Cerebellar cortex (tissue), 1 donor: ENCODE measurements at regions not wholly inside any gene's neighbourhood (a gene's known extent, or its start where the extent isn't known, plus 50 kb on each side); places are given as distances from the start of the nearest gene placed in this dataset.
"Not testable (repeated sequence)": the region's sequence is repeated elsewhere in the genome, so short reads cannot be mapped to it uniquely, and the experiment has no call there.

Source experiments
- DNase-seq: peaks from one replicate; pipeline ENCODE4 v3.0.0-alpha.2; 2015; ENCODE audit warnings: low spot score

DNA sequence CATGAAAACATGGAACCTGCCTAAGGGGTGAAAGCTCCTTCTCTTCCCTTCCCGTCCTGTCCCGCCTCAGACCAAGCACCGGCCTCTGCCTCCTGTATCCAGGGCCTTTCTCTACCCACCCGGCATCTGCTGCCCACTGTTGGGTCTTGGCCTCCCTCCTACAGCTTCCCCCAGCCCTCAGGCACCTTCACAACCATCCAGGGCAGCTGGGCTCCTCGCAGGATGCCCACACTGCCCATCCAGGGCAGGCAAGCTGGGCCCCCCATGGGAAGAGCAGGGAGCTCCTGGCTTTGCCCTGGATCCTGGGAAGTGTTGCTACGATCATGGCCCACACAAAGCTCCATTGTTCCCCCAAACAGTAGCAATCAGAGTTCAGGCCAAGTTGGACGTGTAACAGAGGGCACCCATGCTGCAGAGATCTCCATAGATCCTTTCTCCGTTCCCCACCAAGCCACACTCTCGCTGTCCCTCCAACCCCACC, 206.6 kb downstream of the NDUFA10 start:
- no peak for DNase-seq

DNA sequence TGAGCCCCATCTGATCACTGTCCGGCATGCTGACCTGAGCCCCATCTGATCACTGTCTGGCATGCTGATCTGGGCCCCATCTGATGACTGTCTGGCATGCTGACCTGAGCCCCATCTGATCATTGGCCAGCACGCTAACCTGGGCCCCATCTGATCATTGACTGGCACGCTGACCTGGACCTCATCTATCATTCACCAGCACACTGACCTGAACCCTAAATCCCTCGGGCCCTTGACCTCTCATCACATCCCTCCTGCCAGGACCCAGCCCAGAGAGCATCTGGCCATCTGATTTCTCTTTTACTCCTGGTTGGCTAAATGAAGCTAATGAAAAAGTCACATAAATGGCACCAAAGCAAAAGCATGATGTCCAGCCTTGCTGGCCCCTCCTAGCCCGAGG, 207.1 kb downstream of the NDUFA10 start:
- no peak for DNase-seq

DNA sequence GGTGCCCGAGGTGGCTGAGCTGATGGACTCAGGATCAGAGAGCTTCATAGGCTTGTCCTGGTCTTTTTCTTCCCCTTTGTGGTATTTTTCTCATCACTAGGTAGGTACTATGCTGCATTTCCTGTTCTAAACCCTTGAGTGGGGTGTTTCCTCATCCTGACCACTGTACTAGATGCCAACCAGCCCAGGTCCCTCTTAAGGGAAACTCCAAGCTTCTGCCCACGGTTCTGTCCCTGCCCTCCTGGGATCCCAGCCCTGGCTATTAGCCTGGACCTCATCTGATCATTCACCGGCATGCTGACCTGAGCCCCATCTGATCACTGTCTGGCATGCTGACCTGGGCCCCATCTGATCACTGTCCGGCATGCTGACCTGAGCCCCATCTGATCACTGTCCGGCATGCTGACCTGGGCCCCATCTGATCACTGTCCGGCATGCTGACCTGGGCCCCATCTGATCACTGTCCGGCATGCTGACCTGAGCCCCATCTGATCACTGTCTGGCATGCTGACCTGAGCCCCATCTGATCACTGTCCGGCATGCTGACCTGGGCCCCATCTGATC, 207.6 kb downstream of the NDUFA10 start:
- DNase-seq, result not testable (repeated sequence)

DNA sequence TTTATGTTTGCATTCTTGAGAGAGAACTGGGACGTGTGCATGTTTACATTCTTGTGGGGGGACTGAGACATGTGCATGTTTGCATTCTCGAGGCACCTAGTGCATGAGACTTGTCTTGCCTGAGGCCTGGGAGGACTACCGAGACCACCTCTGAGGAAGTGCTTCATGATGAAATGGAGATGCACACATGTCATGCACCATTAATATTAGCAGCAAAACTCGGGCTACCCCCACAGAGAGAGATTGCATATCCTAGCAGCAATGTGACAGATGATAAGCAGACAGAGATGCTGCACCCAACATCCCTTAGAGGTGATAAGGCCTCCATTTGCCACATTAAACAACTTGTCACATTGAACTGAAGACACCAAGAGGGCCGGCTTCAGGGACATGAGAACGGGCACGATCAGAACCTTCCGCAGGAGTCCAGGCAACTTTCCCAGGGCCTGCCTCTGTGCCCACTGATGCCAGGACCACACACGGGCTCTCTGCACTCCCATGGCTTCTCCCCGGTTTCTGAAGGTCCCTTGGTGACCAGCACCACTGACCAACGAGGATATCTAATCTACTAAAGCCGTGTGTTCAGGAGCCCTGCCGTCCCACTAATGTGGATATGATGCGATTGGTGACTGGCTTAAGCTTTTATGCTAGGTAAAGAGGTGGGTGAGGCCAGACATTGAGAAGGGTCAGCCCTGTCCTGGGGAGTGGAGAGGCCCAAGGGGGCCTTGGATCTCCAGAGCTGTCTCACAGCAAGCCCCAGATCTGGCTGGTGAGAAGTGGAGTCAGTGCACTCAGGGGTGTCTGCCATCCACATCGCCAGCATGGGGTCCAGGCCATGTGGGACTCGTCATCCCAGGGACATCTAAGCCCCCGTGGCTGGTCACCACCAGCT, 208.3 kb downstream of the NDUFA10 start:
- DNase-seq, result no peak

DNA sequence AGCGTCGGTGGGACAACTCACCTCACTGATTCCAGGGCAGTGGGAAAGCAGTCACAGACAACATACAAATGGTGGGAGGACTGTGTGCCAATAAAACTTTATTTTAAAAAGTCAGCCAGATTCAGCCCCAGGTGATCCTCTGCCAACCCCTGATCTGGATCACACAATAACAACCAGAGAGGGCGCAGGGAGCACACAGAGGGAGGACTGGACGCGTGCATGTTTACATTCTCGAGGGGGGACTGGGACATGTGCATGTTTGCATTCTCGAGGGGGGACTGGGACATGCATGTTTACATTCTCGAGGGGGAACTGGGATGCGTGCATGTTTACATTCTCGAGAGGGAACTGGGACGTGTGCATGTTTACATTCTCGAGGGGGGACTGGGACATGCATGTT, 209.5 kb downstream of the NDUFA10 start:
- DNase-seq, result no peak

DNA sequence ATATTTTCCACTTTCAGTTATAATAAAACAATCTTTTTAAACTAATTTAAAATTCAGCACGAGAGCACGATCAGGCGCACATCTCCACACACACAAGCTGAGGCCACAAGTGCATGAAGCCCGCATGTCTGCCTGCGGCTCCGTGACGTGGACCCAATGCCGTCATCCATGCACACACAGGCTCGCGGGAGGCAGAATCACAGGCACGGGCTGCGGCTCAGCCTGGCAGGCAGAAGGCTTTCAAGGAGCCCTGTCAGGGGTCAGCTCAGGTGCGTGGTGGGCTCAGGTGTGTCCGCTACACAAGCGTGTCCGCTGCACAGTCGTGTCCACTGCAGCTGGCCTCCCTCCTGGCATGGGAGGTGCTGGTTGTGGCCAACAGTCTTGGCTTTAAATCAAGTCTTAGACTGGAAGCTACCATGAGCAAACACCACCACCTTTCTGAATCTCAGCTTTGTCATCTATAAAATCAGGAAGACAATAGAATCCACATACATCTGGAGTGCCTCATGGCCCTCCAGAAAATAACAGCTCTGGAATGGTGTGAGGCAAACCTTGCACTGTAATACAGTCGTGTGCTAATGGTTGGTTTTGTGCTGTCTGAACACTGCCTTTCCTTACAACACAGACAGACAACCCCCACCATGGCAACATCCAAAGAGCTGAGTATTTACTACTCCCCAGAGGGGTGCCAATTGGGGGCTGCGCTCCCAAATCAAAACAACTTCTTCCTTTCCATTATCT, 210.1 kb downstream of the NDUFA10 start:
- DNase-seq, result no peak

DNA sequence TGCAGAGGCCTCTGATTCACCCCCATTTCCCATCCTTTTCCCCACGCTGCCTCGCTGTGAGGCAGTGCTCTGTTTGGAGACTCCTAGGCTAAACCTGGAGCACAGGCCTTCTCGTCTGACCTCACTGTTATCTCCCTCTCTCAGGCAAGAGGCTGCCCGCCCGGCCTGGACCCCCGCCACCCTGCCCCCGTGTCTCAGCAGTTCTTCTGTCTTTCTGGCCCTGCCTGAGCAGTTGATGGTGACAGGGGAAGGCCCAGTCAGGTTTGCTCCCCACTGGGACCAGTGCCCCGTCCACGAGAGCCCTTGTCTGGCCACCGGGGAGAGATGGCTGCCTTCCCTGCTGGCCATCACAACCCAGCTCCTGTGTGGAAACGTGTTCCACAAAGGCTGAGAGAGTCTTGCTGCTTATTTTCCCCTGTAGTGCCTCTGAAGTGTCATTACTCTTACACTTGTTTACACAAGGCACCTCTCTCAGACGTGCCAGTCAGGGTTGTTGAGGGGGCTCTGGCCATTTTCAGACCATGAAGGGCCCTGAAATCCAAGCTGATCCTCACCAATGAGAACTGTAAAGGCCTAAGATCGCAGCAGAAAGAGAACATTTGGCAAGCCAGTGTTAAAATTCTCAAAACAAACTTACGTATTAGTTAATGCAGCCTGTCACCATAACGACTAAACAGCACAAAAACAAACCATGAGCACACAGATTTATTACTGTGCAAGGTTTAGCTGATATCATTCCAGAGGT, 210.9 kb downstream of the NDUFA10 start:
- DNase-seq, result no peak

DNA sequence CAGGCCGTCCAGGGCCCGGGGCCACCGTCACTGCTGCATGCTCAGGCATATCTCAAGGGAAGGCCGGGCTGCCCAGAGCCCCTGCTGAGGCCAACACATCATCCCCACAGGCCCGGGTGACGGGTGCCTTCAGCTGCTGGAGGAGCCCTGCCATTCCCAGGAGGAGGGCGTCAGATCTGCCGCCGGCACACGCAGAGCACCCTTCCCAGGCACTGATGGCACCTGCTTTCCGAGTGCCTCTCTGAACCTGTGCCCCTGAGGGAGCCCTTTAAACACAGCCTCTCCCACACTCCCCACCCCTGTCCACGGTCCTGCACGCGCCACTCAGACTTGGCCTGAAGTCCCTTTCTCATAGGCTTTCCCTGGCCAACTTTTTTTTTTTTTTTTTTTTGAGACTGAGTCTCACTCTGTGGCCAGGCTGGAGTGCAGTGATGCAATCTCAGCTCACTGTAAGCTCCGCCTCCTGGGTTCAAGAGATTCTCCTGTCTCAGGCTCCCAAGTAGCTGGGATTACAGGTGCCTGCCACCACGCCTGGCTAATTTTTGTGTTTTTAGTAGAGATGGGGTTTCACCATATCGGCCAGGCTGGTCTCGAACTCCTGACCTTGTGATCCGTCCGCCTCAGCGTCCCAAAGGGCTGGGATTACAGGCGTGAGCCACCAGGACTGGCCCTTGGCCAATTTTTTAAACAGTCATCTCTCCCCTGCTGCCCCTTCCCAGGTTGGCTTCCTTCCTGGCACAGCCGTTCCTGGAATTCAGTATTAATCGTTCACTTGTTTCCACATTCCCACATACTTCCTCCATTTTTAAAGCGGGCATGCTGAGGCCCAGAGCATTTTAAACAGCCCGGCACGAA, 211.7 kb downstream of the NDUFA10 start:
- DNase-seq, result no peak

DNA sequence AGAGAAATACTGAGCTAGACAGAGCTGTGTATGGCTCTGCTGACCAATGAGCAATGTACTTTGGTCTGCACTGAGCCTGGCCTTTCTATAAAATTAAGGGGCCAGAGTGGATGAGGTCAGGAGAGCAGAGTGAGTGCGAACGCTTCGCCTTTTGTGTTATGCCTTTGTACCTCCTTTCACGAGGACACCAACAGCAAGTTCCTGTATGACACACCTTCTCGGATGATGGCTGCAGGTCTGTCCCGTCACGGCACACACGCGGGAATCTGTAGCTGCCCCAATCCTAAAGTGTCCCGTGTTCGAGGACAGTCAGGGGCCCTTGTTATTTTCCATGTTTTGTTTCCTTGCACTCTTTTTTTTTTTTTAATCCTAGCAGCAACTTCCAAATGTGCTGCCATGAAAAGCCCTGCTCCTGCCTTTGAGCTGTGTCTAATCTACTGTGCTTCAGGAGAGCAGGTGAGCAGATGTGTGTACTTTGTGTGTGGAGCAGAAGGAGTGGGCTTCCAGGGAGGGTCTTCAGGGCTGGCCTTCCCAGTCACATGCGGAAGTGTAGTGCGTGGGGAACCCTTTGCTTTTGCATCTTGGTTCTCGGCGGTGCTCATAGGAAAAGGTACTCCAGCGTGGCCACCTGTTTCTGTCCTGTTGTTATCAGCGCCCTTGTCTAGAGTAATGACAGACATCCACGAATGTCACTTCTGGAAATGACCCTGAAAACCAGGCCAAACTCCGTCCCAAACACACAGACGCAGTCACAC, 213.2 kb downstream of the NDUFA10 start:
- no peak for DNase-seq

DNA sequence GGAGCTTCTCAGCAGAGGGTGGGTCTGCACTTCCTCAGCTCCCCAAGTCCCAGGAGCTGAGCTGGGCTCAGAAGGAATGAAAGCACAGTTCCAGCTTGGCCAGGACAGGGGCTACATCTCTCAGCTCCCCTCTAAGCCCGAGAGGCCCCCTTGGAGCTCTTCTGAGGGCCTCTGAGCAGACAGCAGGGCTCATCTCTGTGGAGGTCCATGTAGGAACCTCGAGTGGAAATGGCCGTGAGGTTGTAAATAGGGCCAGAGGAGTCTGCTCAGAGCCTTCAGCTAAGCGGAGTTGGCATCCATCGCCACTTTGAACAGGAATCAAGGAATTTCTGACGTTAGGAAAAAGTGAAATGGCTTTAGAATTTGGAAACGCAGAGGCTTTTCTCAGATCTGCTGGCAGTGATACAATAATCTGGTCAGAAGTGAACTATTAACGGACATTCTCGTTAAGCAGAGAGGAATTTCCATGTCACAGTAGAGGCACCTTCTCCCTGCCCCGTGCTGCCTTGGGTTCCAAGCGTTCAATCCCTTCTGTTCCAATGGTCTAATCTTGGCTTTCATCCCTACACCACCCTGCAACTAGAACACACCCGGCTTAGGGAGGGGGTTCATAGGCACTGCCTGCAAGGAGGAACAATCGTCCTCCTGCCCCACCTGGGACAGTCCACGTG, 213.9 kb downstream of the NDUFA10 start:
- DNase-seq, result no peak

DNA sequence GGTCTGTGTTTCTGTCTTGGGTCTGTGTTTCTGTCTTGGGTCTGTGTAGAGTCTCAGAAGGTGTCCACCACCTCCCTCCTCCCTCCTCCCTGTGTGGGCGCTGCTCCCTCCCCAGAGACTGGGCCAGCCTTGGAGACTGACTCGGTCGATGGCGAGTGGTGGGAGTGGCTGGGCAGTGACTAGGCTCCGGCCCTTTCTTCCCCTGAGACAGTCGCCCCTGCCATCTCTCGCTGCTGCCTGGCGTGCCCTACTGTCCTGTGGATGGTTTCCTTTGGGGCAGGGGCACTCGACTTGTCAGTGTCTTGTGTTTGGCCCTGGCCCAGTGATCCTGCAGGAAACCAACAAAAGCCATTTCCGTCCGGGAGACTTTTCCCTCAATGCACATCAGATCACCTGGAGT, 215.8 kb downstream of the NDUFA10 start:
- no peak for DNase-seq

DNA sequence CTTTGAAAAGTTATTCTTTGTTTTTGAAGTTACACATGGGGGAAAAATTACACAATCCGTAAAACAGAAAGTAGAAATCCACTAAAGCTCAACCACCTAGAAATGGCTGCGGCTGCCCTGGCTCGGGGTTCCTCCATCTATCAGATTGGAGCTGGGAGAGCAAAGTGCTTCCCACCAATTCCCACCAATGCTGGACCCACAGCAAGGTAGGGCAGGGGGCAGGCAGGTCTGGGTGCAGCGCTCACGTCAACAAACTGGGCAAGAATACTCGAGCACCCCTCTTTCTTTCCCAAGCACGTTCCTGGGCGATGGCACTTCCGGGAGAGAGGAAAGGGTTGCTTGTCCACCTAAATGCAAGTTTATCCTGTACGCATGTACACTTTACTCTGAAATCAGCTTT, 217.6 kb downstream of the NDUFA10 start:
- no peak for DNase-seq

DNA sequence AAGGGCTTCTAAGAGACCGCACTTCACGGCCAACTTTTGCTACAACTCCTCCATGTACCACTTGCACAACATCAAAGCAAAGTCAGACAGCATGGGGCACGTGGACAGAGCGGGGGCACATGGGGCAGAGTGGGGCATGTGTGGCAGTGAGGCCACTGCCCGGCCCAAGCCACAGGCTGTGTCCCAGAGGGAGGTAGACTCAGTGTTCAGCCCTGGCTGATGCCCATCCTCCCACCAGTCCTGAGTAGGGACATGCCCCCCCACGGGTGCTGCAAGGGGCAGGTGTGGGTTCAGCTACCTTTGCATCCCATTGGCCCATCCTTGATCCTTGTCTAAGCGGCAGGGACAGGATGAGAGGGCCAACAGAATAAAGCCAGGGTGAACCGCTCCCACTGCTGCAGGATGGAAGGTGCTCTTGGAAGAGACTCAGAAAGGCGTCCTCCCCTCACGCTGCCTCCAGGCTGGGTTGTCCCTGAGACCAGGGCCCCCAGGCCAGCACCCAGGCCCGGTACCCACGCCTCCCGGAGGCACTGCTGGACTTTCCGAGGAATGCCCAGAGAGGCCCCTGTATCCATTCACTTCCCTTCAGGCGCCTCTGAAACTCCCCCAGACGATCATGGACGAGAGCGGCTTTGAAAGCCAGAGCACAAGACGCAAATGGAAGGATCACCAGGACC, 218.2 kb downstream of the NDUFA10 start:
- no peak for DNase-seq

DNA sequence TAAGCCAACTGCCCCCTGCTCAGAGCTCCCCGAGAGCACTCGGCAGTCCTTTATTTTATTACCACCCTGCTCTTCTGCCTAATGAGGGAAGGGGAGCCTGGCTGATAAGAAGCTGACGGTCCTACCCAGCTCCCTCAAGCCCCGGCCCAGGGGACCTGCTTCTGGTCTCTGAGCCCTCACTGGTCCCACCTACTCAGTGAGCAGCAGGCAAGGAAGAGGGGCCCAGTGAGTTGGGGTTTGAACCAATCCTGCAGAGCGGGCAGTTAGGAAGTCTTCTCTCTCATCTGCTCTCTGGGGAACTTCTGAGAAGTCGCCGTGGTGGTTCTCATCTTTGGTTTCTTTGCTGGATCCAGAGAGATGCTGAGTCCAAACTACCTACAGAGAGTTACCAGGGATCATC, 218.9 kb downstream of the NDUFA10 start:
- DNase-seq, result no peak

DNA sequence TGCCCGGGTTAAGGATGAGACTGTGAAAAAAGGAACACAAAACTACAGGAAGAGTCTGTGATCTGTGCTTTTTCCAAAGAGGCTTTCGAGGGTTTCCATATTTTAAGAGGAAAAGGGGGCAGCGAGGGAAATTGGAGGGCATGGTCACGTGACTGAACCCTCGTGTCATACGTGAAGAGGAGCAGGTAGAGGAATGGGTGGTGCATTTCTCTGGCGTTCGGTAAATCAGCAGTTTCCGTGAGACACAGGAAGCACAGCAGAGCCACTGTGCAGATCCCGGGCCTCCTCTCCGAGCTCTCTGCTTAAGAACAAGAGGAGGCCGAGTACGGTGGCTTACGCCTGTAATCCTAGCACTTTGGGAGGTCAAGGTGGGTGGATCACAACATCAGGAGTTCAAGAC, 219.7 kb downstream of the NDUFA10 start:
- DNase-seq, result no peak

DNA sequence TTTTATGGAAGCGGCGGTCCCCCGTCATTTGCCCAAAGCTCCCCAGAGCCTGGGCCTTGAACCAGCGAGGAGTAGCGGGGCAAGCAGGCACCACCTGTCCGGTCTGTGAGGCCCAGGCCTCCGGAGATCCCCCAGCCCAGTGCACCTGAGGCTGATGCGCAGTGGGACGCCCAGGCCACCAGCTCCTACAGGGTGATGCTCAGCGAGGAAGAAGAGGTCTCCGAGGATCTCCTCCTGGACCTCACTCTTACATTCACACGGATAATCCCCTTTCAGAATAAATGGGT, 220.2 kb downstream of the NDUFA10 start:
- DNase-seq, result no peak

DNA sequence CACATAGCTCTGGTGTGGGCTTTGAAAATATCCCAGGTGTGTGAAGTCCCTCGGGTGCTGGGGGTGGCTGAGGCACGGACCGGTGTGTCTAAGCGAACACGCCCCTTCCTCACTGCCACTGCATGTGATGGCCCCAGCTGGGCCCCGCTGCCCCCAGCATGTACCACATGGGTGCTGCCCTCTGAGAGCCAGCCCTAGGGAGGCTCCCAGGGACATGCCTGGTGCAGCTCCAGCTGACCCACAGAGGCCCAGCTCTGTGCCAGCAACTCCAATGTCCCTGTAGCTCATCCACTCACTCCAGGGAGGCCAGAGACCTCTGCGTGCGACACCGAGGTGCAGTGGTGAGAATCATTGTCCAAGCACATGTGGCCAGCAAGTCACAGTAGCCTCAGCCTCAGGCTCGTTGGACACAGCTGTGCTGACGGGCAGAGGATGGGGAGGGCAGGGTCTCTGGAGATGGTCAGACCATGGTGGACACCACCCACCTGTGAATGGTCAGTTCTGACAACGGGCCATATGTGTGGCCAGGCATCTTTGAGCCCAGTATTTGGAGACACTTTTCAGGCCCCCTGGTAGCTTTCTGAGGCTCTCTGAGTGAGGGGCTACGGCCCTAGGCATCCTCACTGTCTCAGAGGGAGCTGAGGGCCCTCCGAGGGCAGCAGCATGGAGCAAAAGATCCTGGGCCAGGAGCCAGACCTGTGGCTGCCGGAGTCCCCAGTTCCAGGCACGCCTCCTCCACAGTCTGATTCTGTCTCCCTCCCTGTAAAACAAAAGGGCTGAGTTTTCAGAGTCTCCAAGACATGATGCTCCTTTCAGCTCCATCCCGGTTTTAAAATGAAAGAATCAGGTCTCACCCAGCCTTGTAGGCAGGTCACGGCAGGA, 220.7 kb downstream of the NDUFA10 start:
- DNase-seq, result no peak

DNA sequence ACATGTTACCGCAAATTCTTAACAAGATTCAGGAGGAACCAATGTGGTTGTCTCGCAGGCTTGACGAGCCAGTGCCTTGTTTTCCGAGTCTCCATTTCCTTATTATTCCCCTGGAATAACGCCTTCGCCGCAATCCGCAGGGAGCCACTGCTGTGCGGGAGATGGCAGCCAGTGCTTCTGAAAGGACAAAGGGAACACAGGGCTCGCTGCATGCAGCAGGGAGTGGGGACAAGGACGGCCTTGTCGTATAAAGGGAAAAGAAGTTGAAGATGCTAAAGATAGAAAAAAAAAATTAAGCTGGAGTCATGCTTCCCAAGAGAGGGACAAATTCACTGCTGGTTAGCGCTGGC, 221.4 kb downstream of the NDUFA10 start:
- no peak for DNase-seq
